Adrenal gland (tissue), 9 donors: ENCODE measurements at regions not wholly inside any gene's neighbourhood (a gene's known extent, or its start where the extent isn't known, plus 50 kb on each side); places are given as distances from the start of the nearest gene placed in this dataset.

Experiments used
- DNase-seq, 7 donors: peaks; one replicate each; pipeline ENCODE4 v3.0.0-alpha.2; 2019 to 2020
- H3K27ac ChIP-seq, 5 donors: fragments of 200-600 bp; sonication (generic) in 4 of 5; 1 replicate in 3 of 5; 2 replicates in 2 of 5; pipeline versions ENCODE4 v1.5.1 to v1.8.0; 2016 to 2020; ENCODE audit warnings: mild to moderate bottlenecking in 1 of 5
- H3K27me3 ChIP-seq: fragments of 200-600 bp; 2 replicates; pipeline ENCODE4 v1.8.0; 2021
- H3K36me3 ChIP-seq, 2 donors: fragments of 200-600 bp; replicated peaks in 1 of 2; 1 replicate in 1 of 2; 2 replicates in 1 of 2; pipeline versions ENCODE4 v1.5.1 to v1.8.0; 2018 to 2022
- H3K4me1 ChIP-seq, 2 donors: fragments of 200-600 bp; replicated peaks in 1 of 2; 1 replicate in 1 of 2; 2 replicates in 1 of 2; pipeline versions ENCODE4 v1.5.1 to v1.8.0; 2018 to 2021
- H3K4me3 ChIP-seq, 4 donors: fragments of 200-600 bp; sonication (generic) in 3 of 4; one replicate each; pipeline ENCODE4 v1.5.1; 2016 to 2018
- H3K9me3 ChIP-seq, 3 donors: fragments of 200-600 bp; sonication (generic) in 1 of 3; replicated peaks in 1 of 3; 1 replicate in 2 of 3; 2 replicates in 1 of 3; pipeline versions ENCODE4 v1.5.1 to v1.8.0; 2016 to 2021
- POLR2A ChIP-seq, 2 donors: fragments of 450-650 bp; IDR thresholded peaks; one replicate each; pipeline ENCODE4 v1.6.1; 2017; ENCODE audit warnings: antibody characterized with exemption in 2 of 2, mild to moderate bottlenecking in 2 of 2, moderate library complexity in 1 of 2
- WGBS, 4 donors: extraction: QIAGEN DNeasy Blood & Tissue Kit in 2 of 4; methylation state at CpG; one replicate each; pipeline versions ENCODE4 v1.1.5 to v1.1.7; 2013 to 2017; 5-methylcytosine and 5-hydroxymethylcytosine counted together
- intact Hi-C, 2 donors: fragments of 100-400 bp; cut with DNase I; formaldehyde crosslinking; loops; one replicate each; pipeline versions ENCODE4 v1.14.1 to v1.15.0; 2022 to 2023
- TF ChIP-seq, protein P1 (sequence below), 6 experiments: fragments of 450-650 bp in 4 of 6; fragments of 200-600 bp in 2 of 6; sonication (generic) in 1 of 6; IDR thresholded peaks; 1 replicate in 5 of 6; 2 replicates in 1 of 6; pipeline versions ENCODE4 v1.5.1 to v1.8.0; 2016 to 2021; ENCODE audit warnings: antibody characterized with exemption in 6 of 6, mild to moderate bottlenecking in 2 of 6, moderate library complexity in 1 of 6
- donor health status: healthy with polysubstance abuse.
- donor health status: Bipolar disorder and iron deficiency.
- donor health status: DM: yes; HTN: yes; CAD: no.
- donor health status: DM: no; HTN: no; CAD: no.
- donor health status: DM: no; HTN: no; CAD: no.

DNA sequence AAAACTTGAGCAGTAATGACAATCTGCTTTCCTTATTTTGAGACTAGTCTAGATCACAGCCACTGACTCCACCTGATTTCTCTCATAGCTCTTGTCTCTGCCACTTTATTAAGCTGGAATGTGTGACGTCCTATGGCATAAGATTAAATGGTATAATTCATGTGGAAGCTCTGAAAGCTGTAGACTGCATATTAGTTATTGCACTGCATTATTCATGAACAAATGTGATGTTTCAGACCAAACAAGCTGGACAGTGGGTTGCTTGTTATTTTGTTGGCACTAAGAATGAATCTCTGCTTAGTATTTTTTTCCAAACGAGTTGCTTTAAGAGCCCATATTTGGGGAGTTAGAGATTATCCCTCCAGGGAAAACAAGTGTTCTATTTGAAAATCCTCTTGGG is 1218.5 kb downstream of the SUCLG1 start:
- H3K9me3 ChIP-seq: no peaks in the 10 kb centered on the region
- no peaks in the 10 kb centered on the region for H3K27me3 ChIP-seq
- 39 to 53% (median 46%) methylated on average over 2 of the region's 2 CpGs for WGBS, 4 donors
- H3K36me3 ChIP-seq: no peaks in the 10 kb centered on the region
- intact Hi-C loops: no loop called here
- no peak overlapping the region for H3K27ac ChIP-seq
- DNase-seq: no peak
- TF ChIP-seq, protein P1, sequence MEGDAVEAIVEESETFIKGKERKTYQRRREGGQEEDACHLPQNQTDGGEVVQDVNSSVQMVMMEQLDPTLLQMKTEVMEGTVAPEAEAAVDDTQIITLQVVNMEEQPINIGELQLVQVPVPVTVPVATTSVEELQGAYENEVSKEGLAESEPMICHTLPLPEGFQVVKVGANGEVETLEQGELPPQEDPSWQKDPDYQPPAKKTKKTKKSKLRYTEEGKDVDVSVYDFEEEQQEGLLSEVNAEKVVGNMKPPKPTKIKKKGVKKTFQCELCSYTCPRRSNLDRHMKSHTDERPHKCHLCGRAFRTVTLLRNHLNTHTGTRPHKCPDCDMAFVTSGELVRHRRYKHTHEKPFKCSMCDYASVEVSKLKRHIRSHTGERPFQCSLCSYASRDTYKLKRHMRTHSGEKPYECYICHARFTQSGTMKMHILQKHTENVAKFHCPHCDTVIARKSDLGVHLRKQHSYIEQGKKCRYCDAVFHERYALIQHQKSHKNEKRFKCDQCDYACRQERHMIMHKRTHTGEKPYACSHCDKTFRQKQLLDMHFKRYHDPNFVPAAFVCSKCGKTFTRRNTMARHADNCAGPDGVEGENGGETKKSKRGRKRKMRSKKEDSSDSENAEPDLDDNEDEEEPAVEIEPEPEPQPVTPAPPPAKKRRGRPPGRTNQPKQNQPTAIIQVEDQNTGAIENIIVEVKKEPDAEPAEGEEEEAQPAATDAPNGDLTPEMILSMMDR (IDR thresholded peaks at IDR 0.05): no peak
- TF ChIP-seq POLR2A (IDR thresholded peaks at IDR 0.05): no peak
- no peak overlapping the region for H3K4me3 ChIP-seq
- no peaks in the 10 kb centered on the region for H3K4me1 ChIP-seq

DNA sequence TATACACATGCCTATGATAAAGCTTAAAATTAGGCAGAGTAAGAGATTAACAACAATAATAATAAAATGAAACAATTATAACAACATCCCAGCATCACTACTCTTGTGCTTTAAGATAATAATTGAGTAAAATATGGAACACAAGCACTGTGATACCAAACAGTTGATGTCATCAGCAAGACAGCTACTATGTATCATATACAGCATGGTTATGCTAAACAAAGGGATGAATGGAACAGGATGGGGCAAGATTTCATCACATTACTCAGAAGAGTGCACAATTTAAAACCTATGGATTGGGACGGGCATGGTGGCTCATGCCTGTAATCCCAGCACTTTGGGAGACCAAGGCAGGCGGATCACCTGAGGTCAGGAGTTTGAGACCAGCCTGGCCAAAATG is 1221.0 kb downstream of the SUCLG1 start:
- no peaks in the 10 kb centered on the region for H3K4me1 ChIP-seq

DNA sequence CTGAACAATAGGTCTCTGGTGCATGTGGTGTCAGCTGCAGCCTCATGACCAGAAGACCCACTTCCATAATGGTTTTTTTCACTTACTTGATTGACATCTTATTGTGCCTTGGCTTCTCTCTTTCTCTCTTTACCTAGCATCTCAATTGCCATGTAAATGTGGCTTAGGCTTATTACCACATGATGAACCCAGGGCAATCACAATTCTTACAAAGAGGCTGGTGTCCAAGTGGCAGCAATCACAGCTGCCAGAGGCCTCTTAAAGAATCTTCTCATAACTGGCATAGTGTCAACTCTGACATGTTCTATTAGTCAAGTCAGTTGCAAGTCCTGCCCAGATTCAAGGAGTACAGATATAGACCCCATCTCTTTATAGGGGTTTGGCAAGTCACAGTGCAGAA is 1224.8 kb downstream of the SUCLG1 start:
- Histone ChIP-seq H3K27ac (no peak overlapping the region), H3K36me3 (no peaks in the 10 kb centered on the region), H3K27me3 (no peaks in the 10 kb centered on the region), H3K4me3 (no peak overlapping the region), H3K9me3 (no peaks in the 10 kb centered on the region), H3K4me1 (no peaks in the 10 kb centered on the region)
- DNase-seq: no peak
- TF ChIP-seq POLR2A (IDR thresholded peaks at IDR 0.05): no peak
- TF ChIP-seq, protein P1 (IDR thresholded peaks at IDR 0.05): no peak
- intact Hi-C loops: no loop called here

More for the DNA sequence above, 1221.0 kb downstream of the SUCLG1 start:
- Histone ChIP-seq H3K9me3 (no peaks in the 10 kb centered on the region), H3K27me3 (no peaks in the 10 kb centered on the region), H3K27ac (no peak overlapping the region), H3K4me3 (no peak overlapping the region), H3K36me3 (no peaks in the 10 kb centered on the region)
- 77 to 83% (median 82%) methylated on average over 2 of the region's 2 CpGs for WGBS, 4 donors
- DNase-seq: no peak
- no peak for TF ChIP-seq POLR2A (IDR thresholded peaks at IDR 0.05)
- TF ChIP-seq, protein P1 (IDR thresholded peaks at IDR 0.05): no peak
- intact Hi-C loops: no loop called here

DNA sequence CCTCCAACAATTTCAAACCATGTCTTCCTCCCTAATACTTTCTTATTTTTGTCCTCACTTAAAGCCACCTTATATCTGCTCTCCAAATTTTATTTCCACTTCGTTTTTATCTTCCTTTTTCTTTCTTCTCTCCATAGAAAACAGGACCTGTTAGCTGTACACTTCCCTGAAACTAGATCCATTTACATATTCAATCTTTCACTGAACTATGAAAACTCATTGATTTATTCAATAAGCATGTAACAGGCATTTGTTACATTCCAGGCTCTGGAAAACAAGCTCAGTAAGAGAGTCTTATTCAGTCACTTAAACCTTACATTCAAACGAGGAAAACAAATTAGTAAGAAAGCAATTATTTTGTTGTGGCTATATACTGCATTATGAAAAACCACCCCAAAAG is 1225.3 kb downstream of the SUCLG1 start:
- TF ChIP-seq POLR2A (IDR thresholded peaks at IDR 0.05): no peak
- TF ChIP-seq, protein P1 (IDR thresholded peaks at IDR 0.05): no peak
- 40 to 61% (median 50%) methylated on average over 2 of the region's 2 CpGs for WGBS, 4 donors
- Histone ChIP-seq H3K9me3 (no peaks in the 10 kb centered on the region), H3K4me3 (no peak overlapping the region), H3K27ac (no peak overlapping the region), H3K36me3 (no peaks in the 10 kb centered on the region), H3K27me3 (no peaks in the 10 kb centered on the region), H3K4me1 (no peaks in the 10 kb centered on the region)
- intact Hi-C loops: no loop called here
- no peak for DNase-seq
